CD4-positive, alpha-beta T cell treated with Interleukin-17A for 1 hour (primary cell): ENCODE measurements at regions not wholly inside any gene's neighbourhood (a gene's known extent, or its start where the extent isn't known, plus 50 kb on each side); places are given as distances from the start of the nearest gene placed in this dataset.
"Not testable (repeated sequence)": the region's sequence is repeated elsewhere in the genome, so short reads cannot be mapped to it uniquely, and the experiment has no call there.

ENCODE experiments used
- DNase-seq: peaks from one replicate; pipeline ENCODE4 v3.0.0-alpha.2; 2020

- no peak for DNase-seq
These were observed 113.4 kb downstream of the FAM50B start for GRCh38 chr6:3962291-3963280.

DNA sequence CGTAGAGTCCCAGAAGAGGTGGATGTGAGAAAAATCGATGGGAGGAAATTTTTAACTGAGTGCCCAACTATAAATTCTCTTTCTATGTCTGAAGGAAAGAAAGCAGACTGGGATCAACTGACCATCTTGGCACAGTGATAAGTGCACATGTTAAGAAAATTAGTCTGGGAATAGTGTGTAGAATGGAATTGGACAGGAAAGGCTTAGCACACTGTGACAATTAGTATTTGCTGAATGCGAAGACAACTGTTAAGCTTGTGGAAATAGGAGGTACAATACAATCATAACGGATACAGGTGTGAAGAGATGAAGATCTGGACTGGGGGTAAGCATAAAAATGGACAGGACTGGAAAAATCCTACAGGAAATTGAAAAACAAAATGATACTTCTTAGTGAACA is 114.3 kb downstream of the FAM50B start:
- no peak for DNase-seq

- no peak for DNase-seq
These were observed 113.7 kb downstream of the FAM217A start for GRCh38 chr6:3965071-3965718.

GRCh38 chr6:3966426-3966825 is 112.5 kb downstream of the FAM217A start:
- no peak for DNase-seq

DNA sequence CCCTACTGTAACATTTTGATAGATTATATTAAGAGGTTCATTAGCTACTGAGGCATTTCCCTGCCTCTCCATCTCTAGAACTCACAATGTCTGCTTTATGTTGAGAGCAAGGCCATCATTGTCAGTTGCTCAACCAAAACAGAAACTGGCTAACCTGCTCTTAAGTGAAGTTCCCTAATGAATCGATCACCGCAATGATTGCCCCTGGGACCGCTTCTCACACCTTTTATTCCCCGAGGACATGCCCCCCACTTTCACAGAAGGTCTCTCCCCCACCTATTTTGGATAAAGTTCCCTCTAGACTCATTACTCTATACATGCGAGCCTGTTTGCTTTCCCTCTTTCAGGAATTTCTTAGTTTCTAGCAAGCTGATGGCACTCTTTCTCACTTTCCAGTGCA is 108.8 kb downstream of the FAM217A start:
- DNase-seq: no peak

DNA sequence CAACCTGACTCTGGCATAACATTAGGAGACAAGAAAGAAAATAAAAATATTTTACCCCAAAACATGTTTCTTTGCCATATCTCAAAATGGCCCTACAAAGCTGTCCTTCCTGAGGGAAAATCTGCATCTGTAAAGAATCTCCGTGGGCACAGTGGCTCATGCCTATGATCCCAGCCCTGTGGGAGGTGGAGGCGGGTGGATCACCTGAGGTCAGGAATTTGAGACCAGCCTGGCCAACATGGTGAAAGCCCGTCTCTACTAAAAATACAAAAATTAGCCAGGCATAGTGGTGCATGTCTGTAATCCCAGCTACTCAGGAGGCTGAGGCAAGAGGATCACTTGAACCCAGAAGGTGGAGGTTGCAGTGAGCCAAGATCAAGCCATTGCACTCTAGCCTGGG is 105.8 kb downstream of the FAM217A start:
- not testable (repeated sequence) for DNase-seq

DNA sequence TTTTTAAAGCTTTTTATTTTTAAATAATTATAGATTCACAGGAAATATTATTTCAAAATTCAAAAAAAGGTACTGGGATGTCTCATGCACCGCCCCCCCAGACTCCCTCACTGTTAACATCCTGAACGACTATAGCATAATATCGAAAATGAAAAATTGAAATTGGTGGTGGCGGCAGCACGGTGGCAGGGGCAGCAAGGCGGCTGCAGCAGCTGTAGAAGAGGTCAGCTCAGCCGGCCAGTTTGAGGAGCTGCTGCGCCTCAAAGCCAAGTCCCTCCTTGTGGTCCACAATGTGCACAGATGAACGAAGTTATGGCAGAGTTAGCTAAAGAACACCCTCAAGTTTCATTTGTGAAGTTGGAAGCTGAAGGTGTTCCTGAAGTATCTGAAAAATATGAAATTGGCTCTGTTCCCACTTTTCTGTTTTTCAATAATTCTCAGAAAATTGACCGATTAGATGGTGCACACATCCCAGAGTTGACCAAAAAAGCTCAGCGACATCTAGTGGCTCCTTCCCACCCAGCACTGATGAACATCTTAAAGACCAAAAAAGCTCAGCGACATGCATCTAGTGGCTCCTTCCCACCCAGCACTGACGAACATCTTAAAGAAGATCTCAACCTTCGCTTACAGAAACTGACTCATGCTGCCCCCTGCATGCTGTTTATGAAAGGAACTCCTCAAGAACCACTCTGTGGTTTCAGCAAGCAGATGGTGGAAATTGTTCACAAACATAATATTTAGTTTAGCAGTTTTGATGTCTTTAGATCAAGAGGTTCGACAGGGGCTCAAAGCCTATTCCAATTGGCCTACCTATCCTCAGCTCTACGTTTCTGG is 100.8 kb downstream of the FAM217A start:
- peak; percentile 59 for DNase-seq

- DNase-seq: not testable (repeated sequence)
These were observed 100.0 kb downstream of the FAM217A start for GRCh38 chr6:3978966-3979365.

GRCh38 chr6:3981917-3982316 is 97.0 kb downstream of the FAM217A start:
- DNase-seq: no peak

DNA sequence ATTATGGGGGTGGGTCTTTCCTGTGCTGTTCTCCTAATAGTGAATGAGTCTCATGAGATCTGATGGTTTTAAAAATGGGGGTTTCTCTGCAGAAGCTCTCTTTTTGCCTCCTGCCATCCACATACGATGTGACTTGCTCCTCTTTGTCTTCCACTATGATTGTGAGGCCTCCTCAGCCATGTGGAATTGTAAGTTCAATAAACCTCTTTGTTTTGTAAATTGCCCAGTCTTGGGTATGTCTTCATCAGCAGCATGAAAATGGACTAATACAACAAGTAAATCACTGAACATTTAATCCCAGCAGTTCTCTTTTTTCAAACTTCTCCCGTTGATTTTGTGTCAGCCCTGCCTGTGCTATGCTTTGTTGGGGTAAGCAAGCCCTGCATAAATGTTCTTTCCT is 95.2 kb downstream of the FAM217A start:
- no peak for DNase-seq

- no peak for DNase-seq
These were observed 94.4 kb downstream of the FAM217A start for GRCh38 chr6:3984494-3984893.

DNA sequence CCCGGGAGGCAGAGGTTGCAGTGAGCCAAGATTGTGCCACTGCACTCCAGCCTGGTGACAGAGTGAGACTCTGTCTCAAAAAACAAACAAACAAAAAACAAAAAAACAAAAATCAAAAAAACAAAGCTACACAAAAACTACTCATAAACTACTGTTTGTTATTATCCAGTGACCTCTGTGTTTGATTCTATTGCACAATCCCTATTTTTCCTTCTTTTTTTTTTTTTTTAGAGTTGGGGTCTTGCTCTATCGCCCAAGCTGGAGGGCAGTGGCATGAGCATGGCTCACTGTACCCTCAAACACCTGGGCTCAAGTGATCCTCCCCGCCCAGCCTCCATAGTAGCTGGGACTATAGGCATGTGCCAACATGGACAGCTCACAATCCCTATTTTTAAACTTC is 92.7 kb downstream of the FAM217A start:
- DNase-seq: no peak

DNA sequence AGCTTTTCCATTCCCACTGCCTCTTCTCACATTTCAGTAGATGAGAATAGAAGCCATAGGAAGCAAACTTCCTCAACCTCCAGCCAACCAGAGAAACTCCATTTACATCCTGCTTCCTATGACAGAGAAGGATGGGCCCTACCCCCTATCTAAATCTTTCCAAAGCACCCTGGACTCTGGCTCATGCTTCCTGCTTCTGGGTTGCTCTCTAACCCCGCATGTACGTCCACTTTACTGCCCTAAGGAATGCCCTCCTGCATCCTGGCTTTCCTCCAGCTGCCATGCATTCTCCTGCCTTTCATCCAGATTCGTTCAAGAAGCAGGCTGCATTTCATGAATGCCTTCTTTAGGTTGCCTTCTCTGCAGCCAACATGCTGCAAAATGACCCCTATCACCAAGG is 91.9 kb downstream of the FAM217A start:
- no peak for DNase-seq

GRCh38 chr6:3987576-3987975 is 91.4 kb downstream of the FAM217A start:
- no peak for DNase-seq

DNA sequence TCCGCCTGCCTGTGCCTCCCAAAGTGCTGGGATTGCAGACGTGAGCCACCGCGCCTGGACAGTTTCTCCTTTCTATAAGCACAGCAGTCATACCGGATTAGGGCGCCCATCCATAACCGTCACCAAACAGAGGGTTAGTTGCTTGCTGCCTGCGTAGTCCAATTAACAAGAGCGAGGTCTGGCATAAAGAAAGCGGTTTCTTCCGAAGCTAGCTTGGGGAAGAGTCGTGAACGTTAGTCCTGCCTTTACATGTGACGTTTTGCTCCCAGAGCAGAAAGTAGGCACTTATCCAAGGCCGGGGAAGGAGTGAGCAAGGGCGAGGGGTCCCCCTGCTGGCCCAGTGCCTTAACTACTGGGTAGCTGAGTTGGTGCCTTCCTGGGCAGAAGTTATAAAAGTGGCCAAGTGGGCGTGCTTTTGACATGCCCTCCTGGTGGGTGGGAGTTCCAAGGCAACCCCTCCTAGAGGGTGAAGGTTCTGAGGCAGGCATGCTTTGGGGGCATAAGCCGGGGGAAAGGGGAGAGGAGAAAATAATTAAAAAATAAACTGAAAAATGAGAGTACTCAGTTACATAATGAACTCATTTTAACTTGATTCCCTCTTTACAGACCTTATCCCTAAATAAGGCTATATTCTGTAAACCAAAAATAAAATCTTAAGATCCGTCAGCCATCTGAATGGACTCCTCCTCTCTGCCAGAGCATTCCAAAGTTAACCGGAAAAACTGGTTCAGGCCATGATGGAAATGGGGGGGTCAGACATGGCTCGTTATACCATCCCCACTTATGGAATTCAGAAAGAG is 88.0 kb downstream of the FAM217A start:
- DNase-seq: peak; percentile 69

- DNase-seq: no peak
These were observed 87.0 kb downstream of the FAM217A start for GRCh38 chr6:3991941-3992340.

DNA sequence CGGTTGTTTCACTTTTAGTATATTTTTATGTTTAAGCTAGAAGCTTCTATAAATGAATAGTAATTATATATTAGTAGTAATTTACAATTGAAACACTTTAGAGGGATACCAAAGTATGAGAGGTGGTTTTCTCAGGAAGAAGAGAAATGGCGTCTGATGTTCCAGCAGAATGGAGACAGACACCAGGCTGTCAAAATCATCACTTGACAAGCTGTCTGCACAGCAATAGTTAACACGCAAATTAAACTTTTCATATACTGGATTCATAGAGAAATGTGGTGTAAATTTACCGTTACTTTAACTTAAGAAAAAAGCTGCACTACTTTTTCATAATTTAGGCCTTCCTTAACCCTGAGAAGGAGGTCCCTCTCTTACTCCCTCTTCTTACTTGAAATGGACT is 82.6 kb downstream of the FAM217A start:
- no peak for DNase-seq

- DNase-seq: no peak
These were observed 81.7 kb downstream of the FAM217A start for GRCh38 chr6:3997177-3997770.

GRCh38 chr6:3999800-4000661 is 78.9 kb downstream of the FAM217A start:
- no peak for DNase-seq

GRCh38 chr6:4004249-4004648 is 74.7 kb downstream of the FAM217A start:
- no peak for DNase-seq
